GM18907 (cell line): ENCODE measurements at regions not wholly inside any gene's neighbourhood (a gene's known extent, or its start where the extent isn't known, plus 50 kb on each side); places are given as distances from the start of the nearest gene placed in this dataset.

Source experiments
- ATAC-seq: cut with Tn5 transposase; IDR thresholded peaks from one replicate; pipeline ENCODE4 v1.9.1; 2021; ENCODE audit warnings: mild to moderate bottlenecking, moderate library complexity; ENCODE audit not compliant: unreplicated experiment

GRCh38 chr15:97899981-97900380 is 60.5 kb upstream of the ARRDC4 start:
- ATAC-seq: no peak

GRCh38 chr15:97902140-97902780 is 58.2 kb upstream of the ARRDC4 start:
- no peak for ATAC-seq

- ATAC-seq: no peak
These were observed 56.9 kb upstream of the ARRDC4 start for GRCh38 chr15:97903560-97903959.

- peak; percentile 68 for ATAC-seq
These were observed 56.4 kb upstream of the ARRDC4 start for GRCh38 chr15:97903971-97904572.

GRCh38 chr15:97909291-97909891 is 51.1 kb upstream of the ARRDC4 start:
- peak; percentile 98 for ATAC-seq
